Tibial artery (tissue), 4 donors: ENCODE measurements at regions not wholly inside any gene's neighbourhood (a gene's known extent, or its start where the extent isn't known, plus 50 kb on each side); places are given as distances from the start of the nearest gene placed in this dataset.

ENCODE experiments used
- DNase-seq, 2 donors: peaks; one replicate each; pipeline ENCODE4 v3.0.0-alpha.2; 2019
- H3K27ac ChIP-seq, 2 donors: fragments of 200-600 bp; sonication (generic) in 1 of 2; 1 replicate in 1 of 2; 2 replicates in 1 of 2; pipeline ENCODE4 v1.5.1; 2018 to 2019; ENCODE audit warnings: mild to moderate bottlenecking in 1 of 2
- H3K27me3 ChIP-seq, 2 donors: fragments of 200-600 bp; sonication (generic) in 1 of 2; one replicate each; pipeline versions ENCODE4 v1.5.1 to v1.6.0; 2016 to 2019
- H3K36me3 ChIP-seq, 3 donors: fragments of 200-600 bp; sonication (generic) in 2 of 3; one replicate each; pipeline ENCODE4 v1.5.1; 2016 to 2019; ENCODE audit warnings: mild to moderate bottlenecking in 2 of 3
- H3K4me1 ChIP-seq, 4 donors: fragments of 200-600 bp; sonication (generic) in 2 of 4; 1 replicate in 3 of 4; 2 replicates in 1 of 4; pipeline ENCODE4 v1.5.1; 2016 to 2019
- H3K4me3 ChIP-seq, 2 donors: fragments of 200-600 bp; sonication (generic) in 1 of 2; 1 replicate in 1 of 2; 2 replicates in 1 of 2; pipeline ENCODE4 v1.5.1; 2018 to 2019; ENCODE audit warnings: mild to moderate bottlenecking in 2 of 2
- H3K9me3 ChIP-seq, 3 donors: fragments of 200-600 bp; sonication (generic) in 1 of 3; one replicate each; pipeline ENCODE4 v1.5.1; 2016 to 2019
- CTCF ChIP-seq, 2 experiments: fragments of 200-600 bp in 1 of 2; fragments of 450-650 bp in 1 of 2; IDR thresholded peaks; one replicate each; pipeline ENCODE4 v1.5.1; 2017 to 2019; ENCODE audit warnings: antibody characterized with exemption in 2 of 2, mild to moderate bottlenecking in 1 of 2, moderate library complexity in 1 of 2
- intact Hi-C: fragments of 100-400 bp; cut with DNase I; formaldehyde crosslinking; loops from one replicate; pipeline ENCODE4 v1.15.0; 2023; ENCODE audit warnings: low total_unique reads

- H3K36me3 ChIP-seq, result no peaks in the 10 kb centered on the region
- no peaks in the 10 kb centered on the region for H3K27me3 ChIP-seq
- DNase-seq, result no peak
- no peaks in the 10 kb centered on the region for H3K4me1 ChIP-seq
- no peak overlapping the region for H3K27ac ChIP-seq
- H3K9me3 ChIP-seq, result no peaks in the 10 kb centered on the region
- TF ChIP-seq CTCF (IDR thresholded peaks at IDR 0.05), result no peak
- intact Hi-C loops, result no loop called here
- no peak overlapping the region for H3K4me3 ChIP-seq
Measured at GRCh38 chr21:15533618-15534017, 196.2 kb upstream of the USP25 start.

- Histone ChIP-seq H3K27me3 (no peaks in the 10 kb centered on the region), H3K4me1 (no peaks in the 10 kb centered on the region), H3K4me3 (no peak overlapping the region), H3K36me3 (no peaks in the 10 kb centered on the region), H3K9me3 (no peaks in the 10 kb centered on the region), H3K27ac (no peak overlapping the region)
- TF ChIP-seq CTCF (IDR thresholded peaks at IDR 0.05), result no peak
- intact Hi-C loops, result no loop called here
- no peak for DNase-seq
Measured at GRCh38 chr21:15534450-15534886, 195.3 kb upstream of the USP25 start.

DNA sequence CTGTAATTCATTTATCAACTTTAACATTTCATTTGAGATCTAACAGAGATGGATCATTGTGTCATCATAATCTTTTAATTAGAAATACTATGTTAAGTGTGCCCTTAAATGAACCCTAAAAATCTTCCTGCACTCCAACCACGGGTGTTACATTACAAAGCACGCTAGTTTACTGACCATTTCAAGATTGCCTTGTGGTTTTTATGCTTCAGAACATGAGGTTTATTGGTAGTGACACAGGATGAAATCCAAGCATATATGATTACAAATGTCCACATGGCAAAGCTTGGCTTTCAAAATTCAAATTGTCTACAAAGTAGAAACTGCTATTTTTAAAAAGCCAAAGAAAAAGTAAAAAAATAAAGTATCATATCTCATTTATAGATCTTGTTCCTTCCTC is 190.4 kb upstream of the USP25 start:
- intact Hi-C loops, result no loop called here
- DNase-seq, result no peak
- Histone ChIP-seq H3K27ac (no peak overlapping the region), H3K27me3 (no peaks in the 10 kb centered on the region), H3K4me3 (no peak overlapping the region), H3K9me3 (no peaks in the 10 kb centered on the region), H3K36me3 (no peaks in the 10 kb centered on the region), H3K4me1 (no peaks in the 10 kb centered on the region)
- no peak for TF ChIP-seq CTCF (IDR thresholded peaks at IDR 0.05)

DNA sequence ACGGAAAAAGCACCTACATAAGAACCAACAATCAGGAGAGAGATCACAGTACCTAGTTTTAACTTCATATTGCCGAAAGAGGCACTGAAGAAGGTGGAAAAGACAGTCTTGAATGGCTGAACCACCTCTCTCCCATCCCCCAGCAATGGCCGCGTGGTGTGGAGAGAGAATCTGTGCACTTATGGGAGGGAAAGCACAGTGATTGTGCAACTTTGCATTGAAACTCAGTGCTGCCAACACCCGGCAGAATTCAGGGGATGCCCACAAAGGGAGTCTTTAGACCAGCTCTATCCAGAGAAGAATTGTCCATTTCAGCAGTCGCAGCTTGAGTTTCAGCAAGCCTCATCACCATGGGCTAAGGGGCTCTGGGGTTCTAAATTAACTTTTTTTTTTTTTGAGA is 186.3 kb upstream of the USP25 start:
- Histone ChIP-seq H3K36me3 (no peaks in the 10 kb centered on the region), H3K4me1 (no peaks in the 10 kb centered on the region), H3K27me3 (no peaks in the 10 kb centered on the region), H3K9me3 (no peaks in the 10 kb centered on the region), H3K27ac (no peak overlapping the region), H3K4me3 (no peak overlapping the region)
- DNase-seq, result no peak
- intact Hi-C loops, result no loop called here
- no peak for TF ChIP-seq CTCF (IDR thresholded peaks at IDR 0.05)

GRCh38 chr21:15549671-15550070 is 180.1 kb upstream of the USP25 start:
- intact Hi-C loops, result no loop called here
- H3K36me3 ChIP-seq, result no peaks in the 10 kb centered on the region
- H3K9me3 ChIP-seq, result no peaks in the 10 kb centered on the region
- H3K4me3 ChIP-seq, result no peak overlapping the region
- no peaks in the 10 kb centered on the region for H3K27me3 ChIP-seq
- no peak for DNase-seq
- H3K27ac ChIP-seq, result no peak overlapping the region
- no peak for TF ChIP-seq CTCF (IDR thresholded peaks at IDR 0.05)
- no peaks in the 10 kb centered on the region for H3K4me1 ChIP-seq

GRCh38 chr21:15552914-15553494 is 176.8 kb upstream of the USP25 start:
- H3K4me3 ChIP-seq, result no peak overlapping the region
- no peak for TF ChIP-seq CTCF (IDR thresholded peaks at IDR 0.05)
- no peaks in the 10 kb centered on the region for H3K36me3 ChIP-seq
- no peaks in the 10 kb centered on the region for H3K27me3 ChIP-seq
- H3K4me1 ChIP-seq, result no peaks in the 10 kb centered on the region
- intact Hi-C loops, result no loop called here
- DNase-seq, result no peak
- peaks cover 0 to 5% (median 0%) of the 10 kb centered on the region in 3 donors for H3K9me3 ChIP-seq
- no peak overlapping the region for H3K27ac ChIP-seq
